Activated CD4-positive, alpha-beta T cell treated with anti-CD3 and anti-CD28 coated beads for 36 hours (primary cell): ENCODE measurements at regions not wholly inside any gene's neighbourhood (a gene's known extent, or its start where the extent isn't known, plus 50 kb on each side); places are given as distances from the start of the nearest gene placed in this dataset.
A peak's percentile ranks its signal among the peaks of the same experiment; 100 is the strongest.
"Not testable (repeated sequence)": the region's sequence is repeated elsewhere in the genome, so short reads cannot be mapped to it uniquely, and the experiment has no call there.

Source experiments
- ATAC-seq: fragments of 200-7000 bp; cut with Tn5 transposase; one replicate; pipeline ENCODE4 v1.10.0; 2021; ENCODE audit warnings: mild to moderate bottlenecking, moderate library complexity
- CTCF ChIA-PET: fragments of 350-600 bp; sonication (Branson Sonifier 250); formaldehyde crosslinking; loops from one replicate; lab custom pipeline; 2021; ENCODE audit warnings: antibody characterized with exemption; lab: Charles Lee
- POLR2A ChIA-PET: fragments of 350-600 bp; sonication (Branson Sonifier 250); formaldehyde crosslinking; loops from one replicate; lab custom pipeline; 2021; ENCODE audit warnings: antibody characterized with exemption, inconsistent platforms; lab: Charles Lee
- DNase-seq: peaks from one replicate; pipeline ENCODE4 v3.0.0-alpha.2; 2020
- H3K27ac Mint-ChIP-seq: one replicate; pipeline ENCODE4 v1.8.0; 2021; ENCODE audit warnings: mixed read lengths
- H3K27me3 Mint-ChIP-seq: one replicate; pipeline ENCODE4 v1.8.0; 2021; ENCODE audit warnings: mixed read lengths
- H3K36me3 Mint-ChIP-seq: one replicate; pipeline ENCODE4 v1.8.0; 2021; ENCODE audit warnings: low read depth, mixed read lengths
- H3K4me1 Mint-ChIP-seq: one replicate; pipeline ENCODE4 v1.8.0; 2021; ENCODE audit warnings: mixed read lengths
- H3K4me3 Mint-ChIP-seq: one replicate; pipeline ENCODE4 v1.8.0; 2021; ENCODE audit warnings: mild to moderate bottlenecking, moderate library complexity, mixed read lengths
- H3K9me3 Mint-ChIP-seq: one replicate; pipeline ENCODE4 v1.8.0; 2021; ENCODE audit warnings: low read depth, mixed read lengths
- intact Hi-C, 2 experiments: fragments of 100-400 bp; cut with DNase I in 1 of 2; cut with micrococcal nuclease in 1 of 2; formaldehyde crosslinking; loops; one replicate each; pipeline versions ENCODE4 v1.14.2 to v1.15.1; 2022 to 2024; cut with DNase I, micrococcal nuclease

DNA sequence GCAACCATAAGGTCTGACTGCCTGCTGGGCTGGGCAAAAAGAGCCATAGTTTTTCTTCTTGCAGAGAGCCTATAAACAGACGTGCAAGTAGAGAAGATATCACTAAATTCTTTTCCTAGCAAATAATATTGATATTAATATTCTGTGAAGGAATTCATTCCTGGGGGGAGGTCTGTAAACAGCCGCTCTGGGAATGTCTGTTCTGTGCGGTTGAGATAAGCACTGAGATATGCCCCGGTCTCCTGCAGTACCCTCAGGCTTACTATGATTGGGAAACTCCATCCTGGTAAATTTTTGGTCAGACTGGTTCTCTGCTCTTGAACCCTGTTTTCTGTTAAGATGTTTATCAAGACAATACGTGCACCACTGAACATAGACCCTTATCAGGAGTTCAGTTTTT lies 167.1 kb upstream of the MEF2C start:
- intact Hi-C loops, ATAC-seq, DNase-seq, H3K4me1 Mint-ChIP-seq, CTCF ChIA-PET, H3K36me3 Mint-ChIP-seq, H3K27me3 Mint-ChIP-seq, H3K4me3 Mint-ChIP-seq, POLR2A ChIA-PET, H3K27ac Mint-ChIP-seq: not testable (repeated sequence)
- H3K9me3 Mint-ChIP-seq = peaks cover 12% of the 10 kb centered on the region

DNA sequence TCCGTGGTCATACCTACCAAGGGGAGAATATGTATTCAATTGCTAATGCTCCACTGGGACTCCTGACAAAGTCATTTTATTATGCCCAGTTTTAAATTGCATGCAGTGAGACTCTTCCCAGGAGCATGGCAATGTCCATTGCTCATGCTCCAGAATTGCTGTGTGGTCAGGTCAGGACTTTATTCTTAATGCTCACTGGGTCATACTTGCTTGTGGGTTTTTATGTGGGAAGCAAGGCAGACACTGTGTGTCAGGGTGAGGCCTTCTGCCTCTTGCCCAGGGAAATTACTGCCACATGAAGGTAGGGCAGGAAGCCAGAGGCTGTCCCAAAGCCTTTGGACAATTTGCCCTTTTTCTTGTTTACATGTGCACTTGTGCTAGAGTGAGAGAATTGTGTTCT lies 164.6 kb upstream of the MEF2C start:
- CTCF ChIA-PET = no interaction called here
- Mint-ChIP-seq H3K9me3 (peaks cover 12% of the 10 kb centered on the region), H3K27me3 (peaks cover 2% of the 10 kb centered on the region), H3K36me3 (no peaks in the 10 kb centered on the region), H3K4me1 (peaks cover 3% of the 10 kb centered on the region), H3K4me3 (no peak overlapping the region), H3K27ac (no peak overlapping the region)
- ATAC-seq = no peak
- intact Hi-C loops = no loop called here
- DNase-seq = no peak
- POLR2A ChIA-PET = no interaction called here

DNA sequence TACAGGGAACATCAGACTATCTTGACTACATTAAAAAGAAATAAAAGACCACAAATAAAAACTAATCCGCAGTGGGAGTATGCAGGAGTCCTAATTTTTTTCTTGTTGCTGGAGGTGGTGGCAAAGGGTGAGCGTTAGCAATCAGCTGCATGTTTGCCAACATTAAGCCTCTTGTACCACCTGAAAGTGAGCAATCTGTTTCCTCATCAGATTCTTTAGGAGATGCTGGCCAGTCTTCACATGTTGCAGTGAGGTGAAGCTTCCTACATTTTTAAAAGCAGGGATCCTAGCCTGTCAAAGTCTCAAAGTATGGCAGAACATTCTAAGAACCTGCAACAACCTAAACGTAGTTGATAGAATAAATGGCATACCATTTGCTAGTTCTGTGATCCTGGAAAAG lies 162.2 kb upstream of the MEF2C start:
- intact Hi-C loops = no loop called here
- CTCF ChIA-PET = no interaction called here
- no peak overlapping the region for H3K4me3 Mint-ChIP-seq
- no peaks in the 10 kb centered on the region for H3K36me3 Mint-ChIP-seq
- peaks cover 2% of the 10 kb centered on the region for H3K27me3 Mint-ChIP-seq
- H3K27ac Mint-ChIP-seq = no peak overlapping the region
- peaks cover 1% of the 10 kb centered on the region for H3K9me3 Mint-ChIP-seq
- POLR2A ChIA-PET = no interaction called here
- DNase-seq (no peak), ATAC-seq (no peak)
- peaks cover 3% of the 10 kb centered on the region for H3K4me1 Mint-ChIP-seq

DNA sequence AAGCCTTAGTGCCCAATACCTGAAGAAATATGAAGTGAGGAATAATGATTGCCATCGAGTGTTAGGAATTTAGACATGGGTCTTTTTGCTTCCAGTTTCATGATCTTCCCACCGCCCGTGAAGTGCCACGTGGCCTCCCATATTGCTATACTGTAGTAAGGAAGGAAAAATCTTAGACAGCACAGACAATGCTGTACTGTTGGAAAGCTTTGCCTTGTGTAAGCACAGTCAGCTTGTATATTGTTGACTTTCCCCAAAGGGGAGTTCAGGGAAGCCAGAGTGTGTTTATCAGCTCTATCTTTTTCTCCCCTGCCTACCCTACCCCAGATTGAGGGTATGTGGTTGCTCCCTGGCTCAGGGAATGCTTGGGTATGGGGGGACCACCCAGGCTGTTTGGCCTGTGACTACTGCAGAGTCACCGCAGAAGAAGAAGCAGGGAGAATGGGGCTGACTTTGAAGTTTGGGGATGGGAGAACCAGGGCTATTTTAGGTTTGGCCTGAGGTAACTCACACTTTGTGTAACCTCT lies 161.8 kb upstream of the MEF2C start:
- DNase-seq = no peak
- POLR2A ChIA-PET = no interaction called here
- no peak overlapping the region for H3K4me3 Mint-ChIP-seq
- H3K27ac Mint-ChIP-seq = no peak overlapping the region
- peaks cover 2% of the 10 kb centered on the region for H3K27me3 Mint-ChIP-seq
- no peak for ATAC-seq
- H3K9me3 Mint-ChIP-seq = no peaks in the 10 kb centered on the region
- no peaks in the 10 kb centered on the region for H3K36me3 Mint-ChIP-seq
- intact Hi-C loops = no loop called here
- H3K4me1 Mint-ChIP-seq = peaks cover 3% of the 10 kb centered on the region
- CTCF ChIA-PET = no interaction called here

- DNase-seq (peak; percentile 4), ATAC-seq (no peak)
- POLR2A ChIA-PET = no interaction called here
- CTCF ChIA-PET = interaction anchor here (1.8 kb wide), 1 partner anchor 10 kb away, joined by 7 read pairs; no protein-coding TSS in a partner anchor
- H3K4me1 Mint-ChIP-seq = peaks cover 3% of the 10 kb centered on the region
- no peaks in the 10 kb centered on the region for H3K36me3 Mint-ChIP-seq
- H3K9me3 Mint-ChIP-seq = no peaks in the 10 kb centered on the region
- H3K4me3 Mint-ChIP-seq = no peak overlapping the region
- H3K27ac Mint-ChIP-seq = no peak overlapping the region
- peaks cover 2% of the 10 kb centered on the region for H3K27me3 Mint-ChIP-seq
- intact Hi-C loops = no loop called here
These were observed 160.7 kb upstream of the MEF2C start for GRCh38 chr5:89043676-89044075.

- CTCF ChIA-PET = interaction anchor here (0.5 to 1.8 kb wide), 2 partner anchors 10 to 984 kb away, joined by 3 to 7 read pairs; no protein-coding TSS in a partner anchor
- no peak overlapping the region for H3K4me3 Mint-ChIP-seq
- H3K27ac Mint-ChIP-seq = no peak overlapping the region
- peaks cover 3% of the 10 kb centered on the region for H3K4me1 Mint-ChIP-seq
- POLR2A ChIA-PET = no interaction called here
- ATAC-seq (no peak), DNase-seq (no peak)
- peaks cover 2% of the 10 kb centered on the region for H3K27me3 Mint-ChIP-seq
- intact Hi-C loops = no loop called here
- H3K9me3 Mint-ChIP-seq = no peaks in the 10 kb centered on the region
- no peaks in the 10 kb centered on the region for H3K36me3 Mint-ChIP-seq
These were observed 159.8 kb upstream of the MEF2C start for GRCh38 chr5:89042746-89043145.

DNA sequence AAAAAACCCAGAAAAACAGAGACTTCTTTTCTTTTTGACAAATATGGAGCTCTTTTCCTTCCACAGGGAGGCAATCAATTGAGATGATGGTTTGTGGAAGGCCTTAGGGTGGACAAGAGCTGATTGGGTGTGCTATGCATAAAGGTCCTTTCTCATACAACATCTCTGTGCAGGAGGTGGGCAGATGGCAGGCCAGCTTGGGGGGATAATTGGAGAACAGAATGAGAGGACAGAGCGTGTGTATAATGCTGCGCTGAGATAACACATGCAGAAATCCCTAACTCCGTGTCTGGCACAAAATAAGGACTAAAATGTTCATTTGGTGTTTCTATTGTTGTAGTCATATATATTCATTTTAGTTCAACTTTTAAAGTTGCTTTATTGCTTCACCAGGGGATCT lies 159.0 kb upstream of the MEF2C start:
- DNase-seq (no peak), ATAC-seq (no peak)
- POLR2A ChIA-PET = interaction anchor here (0.6 kb wide), 1 partner anchor 29 kb away, joined by 3 read pairs; no protein-coding TSS in a partner anchor
- Mint-ChIP-seq H3K4me1 (peaks cover 3% of the 10 kb centered on the region), H3K27me3 (peaks cover 2% of the 10 kb centered on the region), H3K27ac (no peak overlapping the region), H3K9me3 (no peaks in the 10 kb centered on the region), H3K36me3 (no peaks in the 10 kb centered on the region), H3K4me3 (no peak overlapping the region)
- intact Hi-C loops = no loop called here
- CTCF ChIA-PET = interaction anchor here (0.5 to 1.8 kb wide), 3 partner anchors 9 to 984 kb away, joined by 3 to 7 read pairs (median 3); no protein-coding TSS in a partner anchor

DNA sequence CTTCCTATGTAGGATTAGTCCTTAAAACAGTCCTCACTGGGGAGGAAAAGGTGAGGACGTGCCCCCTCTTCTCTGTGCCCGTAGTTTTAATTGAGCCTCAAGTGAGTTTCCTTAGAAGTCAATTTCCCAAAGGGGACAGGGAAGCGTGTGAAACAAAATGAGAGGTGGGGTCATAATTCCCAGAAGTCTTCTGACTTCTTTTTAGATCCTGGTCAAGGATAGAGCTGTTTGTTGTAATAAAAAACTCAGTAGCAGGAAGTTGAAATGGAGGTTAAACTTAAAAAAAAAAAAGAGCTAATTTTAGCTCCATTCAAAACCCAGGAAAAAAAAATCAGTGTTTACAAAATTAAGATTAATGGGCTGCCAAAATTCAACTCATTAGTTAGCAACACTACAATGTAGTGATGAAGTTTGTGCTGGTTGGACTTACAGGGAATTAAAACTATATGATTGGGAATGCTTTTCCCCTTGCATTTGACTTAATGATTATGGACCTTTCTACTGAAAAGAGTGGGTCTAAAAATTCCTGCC lies 158.3 kb upstream of the MEF2C start:
- intact Hi-C loops = no loop called here
- ATAC-seq = no peak
- POLR2A ChIA-PET = interaction anchor here (0.6 kb wide), 1 partner anchor 29 kb away, joined by 3 read pairs; no protein-coding TSS in a partner anchor

GRCh38 chr5:89036704-89037489 lies 153.9 kb upstream of the MEF2C start:
- Mint-ChIP-seq H3K36me3 (no peaks in the 10 kb centered on the region), H3K4me1 (no peaks in the 10 kb centered on the region), H3K27ac (no peak overlapping the region)

More for the DNA sequence above, 158.3 kb upstream of the MEF2C start:
- H3K27ac Mint-ChIP-seq = no peak overlapping the region
- no peak for DNase-seq
- no peak overlapping the region for H3K4me3 Mint-ChIP-seq
- no peaks in the 10 kb centered on the region for H3K36me3 Mint-ChIP-seq
- no peaks in the 10 kb centered on the region for H3K9me3 Mint-ChIP-seq
- peaks cover 2% of the 10 kb centered on the region for H3K27me3 Mint-ChIP-seq
- CTCF ChIA-PET = no interaction called here
- H3K4me1 Mint-ChIP-seq = peaks cover 3% of the 10 kb centered on the region

GRCh38 chr5:89036166-89036565 lies 153.2 kb upstream of the MEF2C start:
- Mint-ChIP-seq H3K36me3 (no peaks in the 10 kb centered on the region), H3K4me1 (no peaks in the 10 kb centered on the region), H3K4me3 (no peak overlapping the region)

More at GRCh38 chr5:89036704-89037489, 153.9 kb upstream of the MEF2C start:
- ChIA-PET POLR2A (no interaction called here), CTCF (no interaction called here)
- ATAC-seq = no peak
- no peak for DNase-seq
- H3K27me3 Mint-ChIP-seq = no peaks in the 10 kb centered on the region
- intact Hi-C loops = no loop called here
- no peaks in the 10 kb centered on the region for H3K9me3 Mint-ChIP-seq
- H3K4me3 Mint-ChIP-seq = no peak overlapping the region

DNA sequence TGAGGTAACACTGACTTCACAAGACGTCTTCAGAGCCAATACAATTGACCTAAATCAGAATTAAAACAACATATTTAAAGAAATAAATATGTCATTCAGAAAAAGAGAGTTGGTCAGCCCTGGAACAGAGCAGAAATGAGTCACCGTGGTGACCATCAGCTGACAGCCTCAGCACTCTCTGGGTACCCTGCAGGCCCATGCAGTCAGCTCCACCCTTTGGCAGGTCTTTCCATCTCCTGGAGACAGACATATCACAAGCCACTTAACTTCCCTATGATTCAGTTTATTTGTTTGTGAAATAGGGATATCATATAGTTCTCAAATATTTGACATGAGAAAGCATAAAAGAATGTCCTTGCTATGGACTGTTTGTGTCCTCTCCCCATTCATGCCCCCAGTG lies 151.6 kb upstream of the MEF2C start:
- intact Hi-C loops = no loop called here
- H3K4me1 Mint-ChIP-seq = no peaks in the 10 kb centered on the region
- CTCF ChIA-PET = no interaction called here

More at GRCh38 chr5:89036166-89036565, 153.2 kb upstream of the MEF2C start:
- Mint-ChIP-seq H3K27ac (no peak overlapping the region), H3K27me3 (no peaks in the 10 kb centered on the region), H3K9me3 (no peaks in the 10 kb centered on the region)
- ATAC-seq (no peak), DNase-seq (no peak)
- ChIA-PET POLR2A (no interaction called here), CTCF (no interaction called here)
- intact Hi-C loops = no loop called here

GRCh38 chr5:89030798-89031197 lies 147.8 kb upstream of the MEF2C start:
- no peak overlapping the region for H3K4me3 Mint-ChIP-seq
- no peak for ATAC-seq
- ChIA-PET CTCF (no interaction called here), POLR2A (no interaction called here)
- intact Hi-C loops = no loop called here
- no peaks in the 10 kb centered on the region for H3K36me3 Mint-ChIP-seq
- no peaks in the 10 kb centered on the region for H3K4me1 Mint-ChIP-seq
- no peaks in the 10 kb centered on the region for H3K27me3 Mint-ChIP-seq
- H3K27ac Mint-ChIP-seq = no peak overlapping the region
- no peak for DNase-seq
- no peaks in the 10 kb centered on the region for H3K9me3 Mint-ChIP-seq

More for the DNA sequence above, 151.6 kb upstream of the MEF2C start:
- POLR2A ChIA-PET = no interaction called here
- ATAC-seq (no peak), DNase-seq (no peak)
- Mint-ChIP-seq H3K36me3 (no peaks in the 10 kb centered on the region), H3K4me3 (no peak overlapping the region), H3K27me3 (no peaks in the 10 kb centered on the region), H3K9me3 (no peaks in the 10 kb centered on the region), H3K27ac (no peak overlapping the region)
